Gastrocnemius medialis (tissue), 4 donors: ENCODE measurements at regions not wholly inside any gene's neighbourhood (a gene's known extent, or its start where the extent isn't known, plus 50 kb on each side); places are given as distances from the start of the nearest gene placed in this dataset.
A peak's percentile ranks its signal among the peaks of the same experiment; 100 is the strongest.

Source experiments
- ATAC-seq, 2 donors: fragments of 150-250 bp; one replicate each; pipeline ENCODE4 v1.9.1; 2016
- DNase-seq, 2 donors: peaks; one replicate each; pipeline ENCODE4 v3.0.0-alpha.2; 2019
- H3K27ac ChIP-seq, 4 donors: fragments of 200-600 bp; sonication (generic); 1 replicate in 1 of 4; 2 replicates in 3 of 4; pipeline ENCODE4 v1.5.1; 2016 to 2018; ENCODE audit warnings: mild to moderate bottlenecking in 2 of 4, moderate library complexity in 1 of 4
- H3K27me3 ChIP-seq, 3 donors: fragments of 200-600 bp; sonication (generic) in 2 of 3; 1 replicate in 1 of 3; 2 replicates in 2 of 3; pipeline versions ENCODE4 v1.5.1 to v1.6.0; 2016 to 2019; ENCODE audit warnings: mild to moderate bottlenecking in 1 of 3, moderate library complexity in 1 of 3
- H3K36me3 ChIP-seq, 2 donors: fragments of 200-600 bp; sonication (generic) in 1 of 2; one replicate each; pipeline ENCODE4 v1.5.1; 2017 to 2018
- H3K4me1 ChIP-seq, 2 donors: fragments of 200-600 bp; sonication (generic) in 1 of 2; one replicate each; pipeline ENCODE4 v1.5.1; 2016 to 2017; ENCODE audit warnings: mild to moderate bottlenecking in 2 of 2
- H3K4me3 ChIP-seq, 4 donors: fragments of 200-600 bp; sonication (generic) in 3 of 4; 1 replicate in 1 of 4; 2 replicates in 3 of 4; pipeline ENCODE4 v1.5.1; 2016 to 2019; ENCODE audit warnings: mild to moderate bottlenecking in 2 of 4
- H3K9me3 ChIP-seq, 3 donors: fragments of 200-600 bp; sonication (generic) in 2 of 3; 1 replicate in 1 of 3; 2 replicates in 2 of 3; pipeline ENCODE4 v1.5.1; 2016 to 2019
- CTCF ChIP-seq, 5 experiments: fragments of 450-650 bp in 3 of 5; fragments of 200-600 bp in 2 of 5; sonication (generic) in 2 of 5; IDR thresholded peaks in 4 of 5; conservative IDR thresholded peaks in 1 of 5; 1 replicate in 4 of 5; 2 replicates in 1 of 5; pipeline ENCODE4 v1.5.1; 2016 to 2019; ENCODE audit warnings: antibody characterized with exemption in 5 of 5, mild to moderate bottlenecking in 3 of 5, moderate library complexity in 3 of 5
- POLR2A ChIP-seq, 2 donors: fragments of 450-650 bp; IDR thresholded peaks; one replicate each; pipeline ENCODE4 v1.6.1; 2017; ENCODE audit warnings: antibody characterized with exemption in 2 of 2, mild to moderate bottlenecking in 2 of 2, moderate library complexity in 2 of 2
- in situ Hi-C, 4 donors: fragments of 200-750 bp; cut with MboI; loops; one replicate each; pipeline versions ENCODE4 v1.15.0 to v1.8.0; 2017; ENCODE audit warnings: low sequenced_read_pairs in 4 of 4
- intact Hi-C: fragments of 100-400 bp; cut with DNase I; formaldehyde crosslinking; loops from one replicate; pipeline ENCODE4 v1.15.1; 2023; ENCODE audit warnings: low total_unique reads

- Histone ChIP-seq H3K27me3 (no peaks in the 10 kb centered on the region), H3K27ac (no peak overlapping the region), H3K4me1 (peaks cover 0 to 4% of the 10 kb centered on the region in 2 donors), H3K4me3 (no peak overlapping the region), H3K36me3 (no peaks in the 10 kb centered on the region), H3K9me3 (no peaks in the 10 kb centered on the region)
- in situ Hi-C loops (loop anchor here in 3 of 4 donors (5.0 to 25.0 kb wide), 3 partner anchors 253 to 260 kb away; no protein-coding TSS in a partner anchor), intact Hi-C loops (no loop called here)
- no peak for DNase-seq
- TF ChIP-seq POLR2A (IDR thresholded peaks at IDR 0.05) (no peak), CTCF (IDR thresholded peaks at IDR 0.05 in 4 of 5, conservative IDR thresholded peaks at IDR 0.05 in 1 of 5) (no peak)
- ATAC-seq, result no peak
Measured at GRCh38 chr9:4384750-4385149, 84.9 kb upstream of the GLIS3 start.

- no peaks in the 10 kb centered on the region for H3K9me3 ChIP-seq
- H3K4me1 ChIP-seq, result peaks cover 0 to 4% of the 10 kb centered on the region in 2 donors
- no peak overlapping the region for H3K4me3 ChIP-seq
- TF ChIP-seq CTCF (IDR thresholded peaks at IDR 0.05 in 4 of 5, conservative IDR thresholded peaks at IDR 0.05 in 1 of 5) (peak in 4 of 5 experiments; percentile 16 to 54 (median 50)), POLR2A (IDR thresholded peaks at IDR 0.05) (no peak)
- no peak for DNase-seq
- no peak for ATAC-seq
- no peak overlapping the region for H3K27ac ChIP-seq
- H3K36me3 ChIP-seq, result no peaks in the 10 kb centered on the region
- in situ Hi-C loops (loop anchor here in 2 of 4 donors (10.0 to 25.0 kb wide), 2 partner anchors 254 to 262 kb away; no protein-coding TSS in a partner anchor), intact Hi-C loops (loop anchor here (1.0 kb wide), 1 partner anchor 257 kb away; no protein-coding TSS in a partner anchor)
- H3K27me3 ChIP-seq, result no peaks in the 10 kb centered on the region
Measured at GRCh38 chr9:4382722-4383317, 83.0 kb upstream of the GLIS3 start.

- ATAC-seq (no peak), DNase-seq (no peak)
- peaks cover 0 to 4% of the 10 kb centered on the region in 2 donors for H3K4me1 ChIP-seq
- TF ChIP-seq CTCF (IDR thresholded peaks at IDR 0.05 in 4 of 5, conservative IDR thresholded peaks at IDR 0.05 in 1 of 5) (no peak), POLR2A (IDR thresholded peaks at IDR 0.05) (no peak)
- H3K27ac ChIP-seq, result no peak overlapping the region
- H3K27me3 ChIP-seq, result no peaks in the 10 kb centered on the region
- no peaks in the 10 kb centered on the region for H3K9me3 ChIP-seq
- H3K36me3 ChIP-seq, result no peaks in the 10 kb centered on the region
- intact Hi-C loops (loop anchor here (1.0 kb wide), 1 partner anchor 259 kb away; no protein-coding TSS in a partner anchor), in situ Hi-C loops (loop anchor here in 2 of 4 donors (10.0 to 25.0 kb wide), 2 partner anchors 256 to 263 kb away; no protein-coding TSS in a partner anchor)
- no peak overlapping the region for H3K4me3 ChIP-seq
Measured at GRCh38 chr9:4381744-4382143, 81.9 kb upstream of the GLIS3 start.

GRCh38 chr9:4380406-4380805 is 80.5 kb upstream of the GLIS3 start:
- in situ Hi-C loops, result loop anchor here in 2 of 4 donors (10.0 to 25.0 kb wide), 2 partner anchors 257 to 264 kb away; no protein-coding TSS in a partner anchor
- H3K9me3 ChIP-seq, result no peaks in the 10 kb centered on the region
- TF ChIP-seq POLR2A (IDR thresholded peaks at IDR 0.05) (no peak), CTCF (IDR thresholded peaks at IDR 0.05 in 4 of 5, conservative IDR thresholded peaks at IDR 0.05 in 1 of 5) (no peak)
- intact Hi-C loops, result no loop called here
- H3K27me3 ChIP-seq, result no peaks in the 10 kb centered on the region
- H3K4me3 ChIP-seq, result no peak overlapping the region
- DNase-seq (no peak), ATAC-seq (no peak)
- no peaks in the 10 kb centered on the region for H3K36me3 ChIP-seq
- H3K27ac ChIP-seq, result no peak overlapping the region
- H3K4me1 ChIP-seq, result no peaks in the 10 kb centered on the region
